ENCODE measurements at regions not wholly inside any gene's neighbourhood (a gene's known extent, or its start where the extent isn't known, plus 50 kb on each side); places are given as distances from the start of the nearest gene placed in this dataset.

DNA sequence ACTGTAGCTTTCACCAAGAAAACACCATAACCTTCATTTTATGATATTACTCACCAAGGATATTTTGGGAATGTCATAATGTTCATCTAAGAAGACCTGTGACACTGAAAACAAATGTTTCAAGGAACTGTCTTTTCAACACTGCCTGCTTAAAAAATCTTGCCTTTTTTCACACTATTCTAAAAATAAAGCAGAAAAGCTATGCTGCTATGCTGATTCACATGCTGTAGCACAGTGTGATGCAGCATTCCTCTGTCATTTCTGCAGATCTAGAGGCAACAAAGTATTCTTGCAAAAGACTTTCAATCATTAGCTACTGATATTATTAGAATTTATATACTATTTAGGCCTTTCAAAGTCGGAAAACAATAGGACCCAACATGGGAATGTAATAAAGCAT, 525.7 kb downstream of the UQCRFS1 start:
- TF ChIP-seq, protein P1, sequence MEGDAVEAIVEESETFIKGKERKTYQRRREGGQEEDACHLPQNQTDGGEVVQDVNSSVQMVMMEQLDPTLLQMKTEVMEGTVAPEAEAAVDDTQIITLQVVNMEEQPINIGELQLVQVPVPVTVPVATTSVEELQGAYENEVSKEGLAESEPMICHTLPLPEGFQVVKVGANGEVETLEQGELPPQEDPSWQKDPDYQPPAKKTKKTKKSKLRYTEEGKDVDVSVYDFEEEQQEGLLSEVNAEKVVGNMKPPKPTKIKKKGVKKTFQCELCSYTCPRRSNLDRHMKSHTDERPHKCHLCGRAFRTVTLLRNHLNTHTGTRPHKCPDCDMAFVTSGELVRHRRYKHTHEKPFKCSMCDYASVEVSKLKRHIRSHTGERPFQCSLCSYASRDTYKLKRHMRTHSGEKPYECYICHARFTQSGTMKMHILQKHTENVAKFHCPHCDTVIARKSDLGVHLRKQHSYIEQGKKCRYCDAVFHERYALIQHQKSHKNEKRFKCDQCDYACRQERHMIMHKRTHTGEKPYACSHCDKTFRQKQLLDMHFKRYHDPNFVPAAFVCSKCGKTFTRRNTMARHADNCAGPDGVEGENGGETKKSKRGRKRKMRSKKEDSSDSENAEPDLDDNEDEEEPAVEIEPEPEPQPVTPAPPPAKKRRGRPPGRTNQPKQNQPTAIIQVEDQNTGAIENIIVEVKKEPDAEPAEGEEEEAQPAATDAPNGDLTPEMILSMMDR (IDR thresholded peaks at IDR 0.05) = no peak
- no peak for TF ChIP-seq POLR2A (IDR thresholded peaks at IDR 0.05)
- no peak for TF ChIP-seq POLR2AphosphoS5 (IDR thresholded peaks at IDR 0.05)
